ENCODE measurements at regions not wholly inside any gene's neighbourhood (a gene's known extent, or its start where the extent isn't known, plus 50 kb on each side); places are given as distances from the start of the nearest gene placed in this dataset.

GRCh38 chr1:234732260-234732659 is 122.3 kb upstream of the IRF2BP2 start:
- H2AFZ ChIP-seq (ENCODE audit: low read length) = no peak overlapping the region
- TF ChIP-seq EZH2 (IDR thresholded peaks at IDR 0.05; ENCODE audit: borderline replicate concordance, low read length) (no peak), CTCF (IDR thresholded peaks at IDR 0.05; ENCODE audit: low read length) (no peak)
- H3K27ac ChIP-seq (ENCODE audit: low read depth, low read length, poor library complexity, severe bottlenecking) = peak overlapping the region; percentile 84
- no peaks in the 10 kb centered on the region for H3K27me3 ChIP-seq (ENCODE audit: insufficient read depth, low read length)
- H3K4me2 ChIP-seq (ENCODE audit: low read length) = no peak overlapping the region
- no peaks in the 10 kb centered on the region for H4K20me1 ChIP-seq (ENCODE audit: insufficient read depth, low read length)
- H3K4me1 ChIP-seq (ENCODE audit: insufficient read depth, low read length, severe bottlenecking) = peaks cover 31% of the 10 kb centered on the region
- H3K9me2 ChIP-seq (ENCODE audit: low read depth, low read length) = no peaks in the 10 kb centered on the region
- no peak overlapping the region for H3K4me3 ChIP-seq (ENCODE audit: low read depth, low read length, poor library complexity, severe bottlenecking)
- no peaks in the 10 kb centered on the region for H3K9me3 ChIP-seq (ENCODE audit: low read length)
- H3K36me3 ChIP-seq (ENCODE audit: insufficient read depth, low read length) = no peaks in the 10 kb centered on the region
- no peaks in the 10 kb centered on the region for H3K79me2 ChIP-seq (ENCODE audit: insufficient read depth, low read length)
- peaks cover 6% of the 10 kb centered on the region; the same call in 1 of the 2 replicates for H3F3A ChIP-seq (ENCODE audit: insufficient read depth, low read length)
- H3K9ac ChIP-seq (ENCODE audit: low read length) = no peak overlapping the region

GRCh38 chr1:234731569-234732085 is 121.6 kb upstream of the IRF2BP2 start:
- no peak overlapping the region for H2AFZ ChIP-seq (ENCODE audit: low read length)
- no peaks in the 10 kb centered on the region for H3K27me3 ChIP-seq (ENCODE audit: insufficient read depth, low read length)
- no peak overlapping the region for H3K4me3 ChIP-seq (ENCODE audit: low read depth, low read length, poor library complexity, severe bottlenecking)
- peak overlapping the region; percentile 84 for H3K27ac ChIP-seq (ENCODE audit: low read depth, low read length, poor library complexity, severe bottlenecking)
- no peak overlapping the region; the same call in 1 of the 2 replicates for H3K9ac ChIP-seq (ENCODE audit: low read length)
- TF ChIP-seq EZH2 (IDR thresholded peaks at IDR 0.05; ENCODE audit: borderline replicate concordance, low read length) (no peak), CTCF (IDR thresholded peaks at IDR 0.05; ENCODE audit: low read length) (no peak)
- peak overlapping the region; percentile 9; the same call in 1 of the 2 replicates for H3K4me2 ChIP-seq (ENCODE audit: low read length)
- H4K20me1 ChIP-seq (ENCODE audit: insufficient read depth, low read length) = no peaks in the 10 kb centered on the region
- H3K4me1 ChIP-seq (ENCODE audit: insufficient read depth, low read length, severe bottlenecking) = peaks cover 37% of the 10 kb centered on the region
- H3K79me2 ChIP-seq (ENCODE audit: insufficient read depth, low read length) = no peaks in the 10 kb centered on the region
- H3K9me3 ChIP-seq (ENCODE audit: low read length) = no peaks in the 10 kb centered on the region
- no peaks in the 10 kb centered on the region for H3K9me2 ChIP-seq (ENCODE audit: low read depth, low read length)
- peaks cover 6% of the 10 kb centered on the region; the same call in 1 of the 2 replicates for H3F3A ChIP-seq (ENCODE audit: insufficient read depth, low read length)
- no peaks in the 10 kb centered on the region for H3K36me3 ChIP-seq (ENCODE audit: insufficient read depth, low read length)

GRCh38 chr1:234730770-234731568 is 121.0 kb upstream of the IRF2BP2 start:
- no peak overlapping the region for H2AFZ ChIP-seq (ENCODE audit: low read length)

More at GRCh38 chr1:234730770-234731568, 121.0 kb upstream of the IRF2BP2 start:
- H4K20me1 ChIP-seq (ENCODE audit: insufficient read depth, low read length) = no peaks in the 10 kb centered on the region
- no peak overlapping the region for H3K4me3 ChIP-seq (ENCODE audit: low read depth, low read length, poor library complexity, severe bottlenecking)
- peak overlapping the region; percentile 33; the same call in 1 of the 2 replicates for H3K9ac ChIP-seq (ENCODE audit: low read length)
- peak overlapping the region; percentile 20; the same call in 1 of the 2 replicates for H3K4me2 ChIP-seq (ENCODE audit: low read length)
- H3K9me3 ChIP-seq (ENCODE audit: low read length) = no peaks in the 10 kb centered on the region
- no peaks in the 10 kb centered on the region for H3K27me3 ChIP-seq (ENCODE audit: insufficient read depth, low read length)
- H3K9me2 ChIP-seq (ENCODE audit: low read depth, low read length) = no peaks in the 10 kb centered on the region
- H3K4me1 ChIP-seq (ENCODE audit: insufficient read depth, low read length, severe bottlenecking) = peaks cover 44% of the 10 kb centered on the region
- no peak for TF ChIP-seq EZH2 (IDR thresholded peaks at IDR 0.05; ENCODE audit: borderline replicate concordance, low read length)
- peak; percentile 22; the same call in 1 of the 2 replicates for TF ChIP-seq CTCF (IDR thresholded peaks at IDR 0.05; ENCODE audit: low read length)
- H3F3A ChIP-seq (ENCODE audit: insufficient read depth, low read length) = peaks cover 6% of the 10 kb centered on the region; the same call in 1 of the 2 replicates
- H3K36me3 ChIP-seq (ENCODE audit: insufficient read depth, low read length) = no peaks in the 10 kb centered on the region
- no peaks in the 10 kb centered on the region for H3K79me2 ChIP-seq (ENCODE audit: insufficient read depth, low read length)
- peak overlapping the region; percentile 84 for H3K27ac ChIP-seq (ENCODE audit: low read depth, low read length, poor library complexity, severe bottlenecking)
